Limb (tissue), 2 donors: ENCODE measurements at regions not wholly inside any gene's neighbourhood (a gene's known extent, or its start where the extent isn't known, plus 50 kb on each side); places are given as distances from the start of the nearest gene placed in this dataset.
"Not testable (repeated sequence)": the region's sequence is repeated elsewhere in the genome, so short reads cannot be mapped to it uniquely, and the experiment has no call there.

Source experiments
- DNase-seq, 2 donors: peaks; one replicate each; pipeline ENCODE4 v3.0.0-alpha.2; 2016; ENCODE audit errors: extremely low spot score in 2 of 2

DNA sequence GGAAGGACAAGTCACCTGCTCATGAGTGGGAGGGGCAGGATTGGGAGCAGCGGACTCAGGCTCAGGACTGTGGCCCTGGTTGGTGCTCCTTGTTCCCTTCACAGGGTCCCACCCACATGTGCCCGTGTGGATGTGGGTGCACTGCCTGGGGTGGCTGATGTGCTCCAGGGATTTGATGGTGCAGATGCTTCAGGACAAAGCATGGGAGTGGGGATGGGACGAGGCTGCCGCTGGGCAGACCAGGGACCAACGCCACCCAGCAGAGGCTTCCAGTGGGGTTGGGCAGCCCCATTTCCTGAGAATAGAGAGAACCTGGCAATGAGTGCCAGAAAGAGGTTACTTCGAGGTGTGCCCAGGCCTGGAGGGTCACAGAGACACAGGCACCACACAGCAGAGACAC, 65.5 kb upstream of the IGLL5 start:
- DNase-seq: no peak

DNA sequence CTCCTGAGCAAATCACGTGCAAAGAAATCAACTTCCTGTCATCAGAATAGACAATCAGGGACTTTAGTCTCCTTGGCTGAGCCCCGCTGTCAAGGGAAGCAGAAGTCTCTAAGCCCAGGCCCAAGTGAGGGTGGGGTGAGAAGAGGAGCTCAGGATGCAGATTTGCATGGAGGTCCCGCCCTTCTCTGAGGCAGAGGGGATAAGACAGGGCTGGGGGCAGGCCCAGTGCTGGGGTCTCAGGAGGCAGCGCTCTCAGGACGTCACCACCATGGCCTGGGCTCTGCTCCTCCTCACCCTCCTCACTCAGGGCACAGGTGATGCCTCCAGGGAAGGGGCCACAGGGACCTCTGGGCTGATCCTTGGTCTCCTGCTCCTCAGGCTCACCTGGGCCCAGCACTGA, 65.1 kb upstream of the IGLL5 start:
- not testable (repeated sequence) for DNase-seq

DNA sequence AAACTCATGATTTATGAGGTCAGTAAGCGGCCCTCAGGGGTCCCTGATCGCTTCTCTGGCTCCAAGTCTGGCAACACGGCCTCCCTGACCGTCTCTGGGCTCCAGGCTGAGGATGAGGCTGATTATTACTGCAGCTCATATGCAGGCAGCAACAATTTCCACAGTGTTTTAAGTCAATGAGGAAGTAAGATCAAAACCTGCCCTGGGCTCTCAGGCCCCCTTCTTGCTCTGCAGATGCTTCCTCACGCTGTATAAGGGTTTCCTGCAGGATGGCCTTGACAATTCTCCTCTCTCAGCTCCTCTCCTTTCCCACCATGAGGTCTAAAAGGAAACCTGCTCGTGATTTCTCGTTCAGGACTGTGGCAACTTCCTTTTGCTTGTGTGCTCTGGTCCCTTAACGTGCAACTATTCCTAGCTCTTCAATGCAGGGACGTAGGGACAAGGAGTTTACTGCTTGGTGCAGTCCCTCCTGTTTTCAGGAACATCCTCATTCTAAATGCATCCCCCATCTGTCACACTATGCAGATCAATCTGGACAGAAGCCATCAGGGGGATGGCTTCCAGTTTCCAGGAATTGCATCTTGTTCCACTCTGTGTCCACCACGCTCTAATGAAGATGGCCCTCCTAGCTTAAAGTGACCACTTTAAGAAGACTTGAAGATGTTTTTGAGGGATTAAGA, 64.3 kb upstream of the IGLL5 start:
- no peak for DNase-seq

DNA sequence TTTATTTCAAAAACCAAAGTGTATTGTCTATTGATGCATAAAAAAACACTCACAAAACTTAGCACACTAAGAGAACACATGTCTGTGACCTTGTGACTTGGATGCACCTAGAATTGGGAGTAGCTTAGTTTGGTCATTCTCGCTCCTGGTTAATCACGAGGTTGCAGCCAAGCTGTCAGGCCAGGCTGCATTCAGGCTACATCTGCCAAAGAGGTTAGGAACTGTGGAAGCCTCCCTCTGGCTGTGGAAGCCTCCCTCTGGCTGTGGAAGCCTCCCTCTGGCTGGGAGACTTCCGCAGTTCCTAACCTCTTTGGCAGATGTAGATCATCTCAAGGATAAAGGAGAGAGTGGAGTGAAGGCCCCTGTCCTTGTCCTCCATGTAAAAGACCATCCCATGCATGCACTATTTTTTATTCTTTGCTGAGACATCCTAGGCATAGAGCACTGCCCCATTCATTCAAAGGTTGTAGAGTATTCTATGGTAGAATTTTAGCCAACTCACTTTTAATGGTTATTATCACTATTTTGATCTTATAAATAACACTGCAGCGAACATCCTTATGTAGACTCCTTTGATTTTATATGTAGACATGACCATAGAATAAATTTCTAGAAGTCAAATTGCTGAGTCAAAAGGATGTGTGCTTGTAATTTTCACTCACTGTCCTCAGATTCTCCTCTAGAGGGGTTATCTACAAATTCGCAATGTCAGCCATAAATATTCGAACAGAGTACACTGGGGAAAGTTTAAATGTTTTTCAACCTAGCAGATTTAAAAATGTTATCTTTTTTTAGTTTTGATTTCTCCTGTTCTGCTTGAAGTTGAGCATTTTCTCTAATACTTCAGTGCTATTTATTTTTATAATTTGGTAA, 63.0 kb upstream of the IGLL5 start:
- DNase-seq: no peak

DNA sequence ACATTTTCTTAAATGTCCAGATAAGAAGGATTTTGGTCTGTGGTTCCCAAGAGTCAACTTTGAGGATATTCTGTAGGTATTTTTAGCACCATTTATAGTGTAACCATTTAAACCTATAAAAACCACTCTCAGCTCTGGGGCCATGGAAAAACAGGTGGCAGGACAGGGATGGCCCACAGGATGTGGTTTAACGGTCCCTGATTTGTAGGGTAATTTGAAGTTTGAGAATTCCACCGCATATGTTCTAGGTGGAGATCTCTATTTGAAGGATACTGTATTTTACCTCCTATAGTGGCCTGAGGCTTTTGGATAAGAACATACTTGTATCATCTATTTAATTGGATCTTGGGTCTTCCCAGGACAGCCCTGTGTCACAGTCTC, 62.4 kb upstream of the IGLL5 start:
- DNase-seq: no peak

DNA sequence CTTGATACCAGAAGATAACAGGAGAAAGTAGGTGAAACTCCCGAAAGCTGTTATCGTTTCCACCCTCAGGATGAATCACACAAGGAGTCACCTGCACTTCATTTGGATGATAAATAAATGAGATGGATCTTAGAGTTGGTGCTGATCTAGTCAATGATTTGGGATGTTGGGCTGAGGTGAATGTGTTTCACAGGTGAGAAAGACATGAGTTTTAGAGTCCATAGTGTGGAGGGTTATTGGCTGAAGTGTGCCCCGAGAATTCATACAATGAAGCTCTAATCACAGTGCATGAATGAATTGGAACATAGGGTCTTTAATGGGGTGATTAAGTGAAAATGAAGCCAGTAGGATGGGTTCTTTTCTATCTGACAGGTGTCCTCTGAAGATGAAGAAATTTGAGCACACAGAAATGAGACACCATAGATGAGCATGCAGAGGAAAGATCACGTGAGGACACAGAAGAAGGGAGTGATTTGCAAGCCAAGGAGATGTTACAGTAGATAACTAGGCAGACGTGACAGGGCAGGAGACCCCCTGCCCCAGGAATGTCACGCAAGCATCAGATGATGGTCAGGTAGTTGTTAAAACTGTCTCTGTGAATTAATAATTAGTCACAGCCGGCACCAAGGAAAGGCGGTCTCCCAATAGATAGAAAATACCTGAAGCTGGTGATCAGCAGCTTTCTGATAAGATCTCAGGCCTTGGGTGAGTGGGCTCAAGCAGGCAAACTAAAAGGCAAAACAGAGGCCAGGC, 60.3 kb upstream of the IGLL5 start:
- no peak for DNase-seq

DNA sequence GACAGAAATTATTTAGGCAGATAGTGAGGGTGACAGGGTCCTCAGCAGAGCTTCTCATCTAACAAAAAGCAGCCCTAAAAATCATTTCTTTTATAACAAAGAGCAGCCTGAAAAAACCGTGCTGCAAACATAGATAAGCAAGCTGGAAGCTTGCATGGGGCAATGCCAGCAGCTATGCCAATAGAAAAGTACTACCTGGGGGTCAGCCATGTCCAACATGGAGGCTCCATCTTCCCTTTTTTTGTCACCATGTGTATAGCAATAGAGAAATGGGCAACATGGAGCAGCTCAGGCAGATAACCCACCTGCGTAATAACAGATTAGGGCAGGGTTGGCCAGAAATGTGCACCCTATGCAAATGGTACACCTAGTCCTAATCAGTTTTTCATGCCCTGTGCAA, 57.4 kb upstream of the IGLL5 start:
- DNase-seq: no peak

DNA sequence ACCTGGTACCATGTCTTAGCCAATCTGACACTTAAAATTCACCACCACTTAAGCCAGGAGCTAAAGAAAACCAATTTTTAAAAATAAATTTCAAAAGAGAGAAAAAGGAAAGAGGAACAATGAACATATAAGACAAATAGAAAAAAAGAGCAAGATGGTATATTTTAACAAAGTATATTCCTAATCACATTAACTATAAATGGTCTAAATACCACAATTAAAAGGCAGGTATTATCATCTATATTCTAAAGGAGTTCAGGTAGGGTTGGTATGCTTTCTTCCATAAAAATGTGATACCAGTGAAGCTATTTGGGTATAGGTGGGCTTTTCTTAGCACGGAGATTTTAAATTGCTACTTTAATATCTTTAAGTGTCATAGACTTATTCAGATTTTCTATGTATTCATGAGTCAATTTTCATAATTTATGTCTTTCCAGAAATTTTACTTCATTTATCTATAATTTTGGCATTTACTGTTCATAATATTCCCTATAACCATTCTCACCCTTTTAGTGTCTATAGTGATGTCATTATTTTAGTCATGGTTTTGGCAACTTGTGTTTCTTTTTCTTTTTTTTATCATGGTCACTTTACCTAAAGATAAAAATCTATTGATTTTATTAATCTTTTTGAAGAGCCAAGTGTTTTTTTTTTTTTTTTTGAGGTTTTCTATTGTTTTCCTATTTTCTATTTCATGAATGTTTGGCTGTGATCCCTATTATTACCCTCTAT, 56.5 kb upstream of the IGLL5 start:
- no peak for DNase-seq

DNA sequence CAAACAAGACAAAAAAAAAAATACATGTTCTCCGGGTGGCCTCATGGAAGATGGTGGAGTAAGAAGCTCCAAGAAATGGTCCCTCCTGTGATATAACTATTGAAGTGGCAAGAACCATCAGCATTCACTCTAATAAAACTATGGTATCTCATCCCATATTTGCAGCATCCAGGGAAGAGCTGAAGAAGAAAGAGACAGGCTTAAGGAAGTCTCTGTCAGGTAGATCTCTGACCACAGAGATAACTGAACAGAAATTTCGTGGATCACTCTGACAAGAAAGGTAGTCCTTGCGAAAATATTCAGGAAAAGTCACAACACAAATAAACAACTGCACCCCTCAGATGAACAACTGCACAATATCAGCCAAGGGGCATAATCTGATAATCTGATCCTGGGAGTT, 54.6 kb upstream of the IGLL5 start:
- DNase-seq: no peak

DNA sequence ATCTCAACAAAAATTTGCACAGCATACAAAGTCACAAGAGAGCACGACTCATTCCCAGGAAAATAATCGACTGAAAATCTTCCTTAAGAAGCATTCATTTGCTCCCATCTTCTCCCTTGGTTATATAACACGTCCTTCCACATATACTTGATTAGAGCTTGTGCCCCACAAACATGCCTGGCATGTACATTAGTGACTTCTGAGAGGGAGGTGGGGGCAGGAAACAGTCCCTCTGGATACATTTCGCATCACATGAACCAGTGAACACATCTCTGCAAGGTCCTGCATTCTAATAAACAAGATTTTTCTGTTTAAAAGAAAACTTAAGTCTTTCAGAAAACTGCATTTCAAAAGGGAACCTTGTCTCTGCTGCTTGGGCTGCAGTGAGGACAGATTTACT, 54.1 kb upstream of the IGLL5 start:
- DNase-seq: no peak

DNA sequence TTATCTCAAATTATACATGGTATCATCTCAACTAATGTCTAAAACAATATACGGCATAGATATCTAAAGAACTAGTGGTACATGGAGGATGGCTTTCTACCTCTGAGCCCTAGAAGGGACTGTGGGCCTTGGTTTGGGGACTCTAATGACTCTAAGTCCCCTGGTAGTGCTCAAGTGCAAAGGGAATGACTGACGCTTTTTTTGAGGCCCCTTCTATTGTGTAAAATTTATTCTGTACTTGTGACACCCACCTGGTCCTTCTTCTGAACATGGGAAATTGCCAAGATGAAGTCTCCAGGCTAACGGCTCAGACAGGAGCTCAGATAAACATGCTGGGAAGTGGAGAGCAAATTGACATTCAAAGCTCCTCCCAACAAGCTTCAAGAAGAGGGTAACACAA, 53.4 kb upstream of the IGLL5 start:
- no peak for DNase-seq

DNA sequence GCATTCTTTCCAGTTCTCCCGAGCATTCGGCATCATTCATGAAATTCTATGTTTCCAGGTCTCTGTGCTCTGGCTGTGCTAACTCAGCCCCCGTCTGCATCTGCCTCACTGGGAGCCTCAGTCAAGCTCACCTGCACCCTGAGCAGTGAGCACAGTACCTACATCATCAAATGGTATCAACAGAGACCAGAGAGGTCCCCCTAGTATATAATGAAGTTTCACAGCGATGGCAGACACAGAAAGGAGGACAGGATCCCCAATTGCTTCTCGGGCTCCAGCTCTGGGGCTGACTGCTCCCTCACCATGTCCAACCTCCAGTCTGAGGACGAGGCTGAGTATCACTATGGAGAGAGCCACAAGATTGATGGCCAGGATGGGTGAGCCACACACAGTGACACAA, 52.8 kb upstream of the IGLL5 start:
- no peak for DNase-seq

DNA sequence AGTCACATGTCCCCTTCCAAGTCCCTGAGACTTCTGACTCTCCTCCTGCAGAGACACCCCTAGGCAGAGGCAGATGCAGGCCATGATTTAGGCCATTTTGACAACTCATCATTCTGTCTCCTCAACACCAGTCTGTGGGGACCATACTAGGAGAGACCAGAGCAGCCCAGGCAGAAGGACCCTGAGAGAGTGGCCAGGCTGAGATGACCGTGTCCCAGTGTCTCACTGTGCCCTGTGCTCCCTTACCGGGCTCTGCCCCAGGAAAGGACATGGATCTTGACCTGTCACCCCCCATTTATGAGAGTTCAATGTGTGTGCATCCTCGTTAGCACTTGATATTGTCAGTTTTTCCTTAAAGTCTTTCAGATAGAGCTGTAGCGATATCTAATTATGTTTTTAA, 52.4 kb upstream of the IGLL5 start:
- no peak for DNase-seq

DNA sequence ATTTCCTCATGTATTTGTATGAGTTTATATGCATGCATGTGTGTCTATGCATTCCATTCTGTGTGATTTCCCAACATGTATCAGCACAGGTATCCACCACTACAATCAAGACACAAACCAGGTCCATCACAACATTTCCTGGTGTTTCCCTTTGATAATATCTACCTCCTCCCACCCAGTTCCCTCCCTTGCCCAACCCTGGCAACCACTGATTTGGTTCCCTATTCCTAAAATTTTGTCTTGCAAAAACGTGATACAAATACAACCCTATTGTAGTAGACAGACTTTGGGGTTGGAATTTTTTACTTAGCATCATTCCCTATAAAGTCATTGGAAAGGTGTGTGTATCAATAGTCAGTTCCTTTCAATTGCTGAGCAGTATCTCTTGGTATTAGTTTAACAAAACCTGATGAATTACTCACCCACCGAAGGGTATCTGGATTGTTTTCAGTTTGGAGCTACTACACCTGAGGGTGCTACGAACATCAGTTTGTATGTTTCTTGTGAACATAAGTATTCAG, 51.8 kb upstream of the IGLL5 start:
- no peak for DNase-seq

DNA sequence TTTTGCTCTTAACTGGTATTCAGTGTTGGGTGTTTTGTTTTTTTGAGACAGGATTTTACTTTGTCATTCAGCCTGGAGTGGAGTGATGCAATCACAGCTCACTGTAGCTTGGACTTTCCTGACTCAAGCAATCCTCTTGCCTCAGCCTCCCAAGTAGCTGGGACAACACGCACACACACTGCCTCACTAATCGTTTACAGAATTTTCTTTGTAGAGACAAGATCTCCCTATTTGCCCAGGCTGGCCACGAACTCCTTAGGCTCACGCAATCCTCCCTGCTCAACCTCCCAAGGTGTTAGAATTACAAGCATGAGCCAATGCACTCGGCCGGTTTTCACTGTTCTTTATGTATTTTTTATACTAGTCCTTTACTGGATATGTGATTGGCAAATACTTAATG, 51.0 kb upstream of the IGLL5 start:
- DNase-seq: no peak
